ENCODE measurements at regions not wholly inside any gene's neighbourhood (a gene's known extent, or its start where the extent isn't known, plus 50 kb on each side); places are given as distances from the start of the nearest gene placed in this dataset.

- DNase-seq (ENCODE audit: low read depth) = no peak
Observed at GRCh38 chr6:140977403-140977802, 1155.3 kb upstream of the GJE1 start.

GRCh38 chr6:140976806-140977205 is 1155.9 kb upstream of the GJE1 start:
- DNase-seq (ENCODE audit: low read depth) = no peak

GRCh38 chr6:140970485-140970884 is 1162.2 kb upstream of the GJE1 start:
- DNase-seq (ENCODE audit: low read depth) = no peak

- no peak for DNase-seq (ENCODE audit: low read depth)
Observed at GRCh38 chr6:140968062-140968461, 1164.7 kb upstream of the GJE1 start.

- DNase-seq (ENCODE audit: low read depth) = no peak
Observed at GRCh38 chr6:140966676-140967075, 1166.0 kb upstream of the GJE1 start.

- no peak for DNase-seq (ENCODE audit: low read depth)
Observed at GRCh38 chr6:140960566-140960965, 1172.2 kb upstream of the GJE1 start.

GRCh38 chr6:140957386-140957785 is 1175.3 kb upstream of the GJE1 start:
- no peak for DNase-seq (ENCODE audit: low read depth)

- DNase-seq (ENCODE audit: low read depth) = peak; percentile 45
Observed at GRCh38 chr6:140956571-140957369, 1176.0 kb upstream of the GJE1 start.

- no peak for DNase-seq (ENCODE audit: low read depth)
Observed at GRCh38 chr6:140940251-140940925, 1192.3 kb upstream of the GJE1 start.

GRCh38 chr6:140932909-140933308 is 1199.8 kb upstream of the GJE1 start:
- DNase-seq (ENCODE audit: low read depth) = no peak

- DNase-seq (ENCODE audit: low read depth) = no peak
Observed at GRCh38 chr6:140931581-140931980, 1201.1 kb upstream of the GJE1 start.

GRCh38 chr6:140929121-140929520 is 1203.6 kb upstream of the GJE1 start:
- no peak for DNase-seq (ENCODE audit: low read depth)

GRCh38 chr6:140923048-140923447 is 1209.7 kb upstream of the GJE1 start:
- no peak for DNase-seq (ENCODE audit: low read depth)

- DNase-seq (ENCODE audit: low read depth) = peak; percentile 67
Observed at GRCh38 chr6:140921366-140922226, 1211.1 kb upstream of the GJE1 start.

- no peak for DNase-seq (ENCODE audit: low read depth)
Observed at GRCh38 chr6:140917911-140918310, 1214.8 kb upstream of the GJE1 start.

GRCh38 chr6:140915551-140915950 is 1217.2 kb upstream of the GJE1 start:
- DNase-seq (ENCODE audit: low read depth) = no peak

- DNase-seq (ENCODE audit: low read depth) = no peak
Observed at GRCh38 chr6:140915103-140915502, 1217.6 kb upstream of the GJE1 start.

GRCh38 chr6:140912686-140913085 is 1220.0 kb upstream of the GJE1 start:
- no peak for DNase-seq (ENCODE audit: low read depth)

- no peak for DNase-seq (ENCODE audit: low read depth)
Observed at GRCh38 chr6:140909625-140910024, 1223.1 kb upstream of the GJE1 start.

GRCh38 chr6:140909156-140909555 is 1223.6 kb upstream of the GJE1 start:
- DNase-seq (ENCODE audit: low read depth) = peak; percentile 5

- no peak for DNase-seq (ENCODE audit: low read depth)
Observed at GRCh38 chr6:140908505-140908904, 1224.2 kb upstream of the GJE1 start.

GRCh38 chr6:140907235-140907634 is 1225.5 kb upstream of the GJE1 start:
- no peak for DNase-seq (ENCODE audit: low read depth)

- no peak for DNase-seq (ENCODE audit: low read depth)
Observed at GRCh38 chr6:140905724-140906123, 1227.0 kb upstream of the GJE1 start.
